GM12873 (cell line): ENCODE measurements at regions not wholly inside any gene's neighbourhood (a gene's known extent, or its start where the extent isn't known, plus 50 kb on each side); places are given as distances from the start of the nearest gene placed in this dataset.

Source experiments
- TF ChIP-seq, protein P1 (sequence below): IDR thresholded peaks from 2 replicates; pipeline ENCODE4 v1.5.1; 2012; ENCODE audit warnings: low read depth, mild to moderate bottlenecking, moderate library complexity, low read length, control low read depth; ENCODE audit not compliant: insufficient read depth; ENCODE audit errors: missing control alignments

DNA sequence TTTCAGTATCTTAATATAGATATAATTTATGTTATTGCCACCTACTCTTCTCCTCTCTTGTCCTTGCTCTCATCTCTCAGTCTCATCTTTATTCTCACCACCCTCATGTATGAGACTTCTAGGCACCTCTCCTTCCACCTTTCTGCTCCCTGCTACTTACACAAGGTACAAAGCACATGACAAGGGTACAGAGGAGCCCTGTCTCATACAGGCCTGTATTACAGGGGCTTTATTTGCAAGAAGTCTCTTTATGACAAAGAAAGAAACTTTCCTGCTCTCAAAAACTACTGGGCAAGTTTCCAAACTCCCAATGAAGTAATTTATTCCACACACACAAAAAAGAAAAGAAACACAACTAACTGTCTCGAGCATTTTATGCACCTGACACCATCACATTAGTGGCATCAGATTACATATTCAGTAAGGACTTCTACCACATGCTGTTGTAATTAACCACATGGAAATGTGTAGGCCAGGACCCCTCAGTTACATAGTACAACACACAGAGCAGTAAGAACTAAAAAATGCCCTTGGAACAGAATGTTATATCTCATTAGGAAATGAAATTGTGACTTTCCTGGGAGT, 253.1 kb downstream of the FZD1 start:
- TF ChIP-seq, protein P1, sequence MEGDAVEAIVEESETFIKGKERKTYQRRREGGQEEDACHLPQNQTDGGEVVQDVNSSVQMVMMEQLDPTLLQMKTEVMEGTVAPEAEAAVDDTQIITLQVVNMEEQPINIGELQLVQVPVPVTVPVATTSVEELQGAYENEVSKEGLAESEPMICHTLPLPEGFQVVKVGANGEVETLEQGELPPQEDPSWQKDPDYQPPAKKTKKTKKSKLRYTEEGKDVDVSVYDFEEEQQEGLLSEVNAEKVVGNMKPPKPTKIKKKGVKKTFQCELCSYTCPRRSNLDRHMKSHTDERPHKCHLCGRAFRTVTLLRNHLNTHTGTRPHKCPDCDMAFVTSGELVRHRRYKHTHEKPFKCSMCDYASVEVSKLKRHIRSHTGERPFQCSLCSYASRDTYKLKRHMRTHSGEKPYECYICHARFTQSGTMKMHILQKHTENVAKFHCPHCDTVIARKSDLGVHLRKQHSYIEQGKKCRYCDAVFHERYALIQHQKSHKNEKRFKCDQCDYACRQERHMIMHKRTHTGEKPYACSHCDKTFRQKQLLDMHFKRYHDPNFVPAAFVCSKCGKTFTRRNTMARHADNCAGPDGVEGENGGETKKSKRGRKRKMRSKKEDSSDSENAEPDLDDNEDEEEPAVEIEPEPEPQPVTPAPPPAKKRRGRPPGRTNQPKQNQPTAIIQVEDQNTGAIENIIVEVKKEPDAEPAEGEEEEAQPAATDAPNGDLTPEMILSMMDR: no peak

DNA sequence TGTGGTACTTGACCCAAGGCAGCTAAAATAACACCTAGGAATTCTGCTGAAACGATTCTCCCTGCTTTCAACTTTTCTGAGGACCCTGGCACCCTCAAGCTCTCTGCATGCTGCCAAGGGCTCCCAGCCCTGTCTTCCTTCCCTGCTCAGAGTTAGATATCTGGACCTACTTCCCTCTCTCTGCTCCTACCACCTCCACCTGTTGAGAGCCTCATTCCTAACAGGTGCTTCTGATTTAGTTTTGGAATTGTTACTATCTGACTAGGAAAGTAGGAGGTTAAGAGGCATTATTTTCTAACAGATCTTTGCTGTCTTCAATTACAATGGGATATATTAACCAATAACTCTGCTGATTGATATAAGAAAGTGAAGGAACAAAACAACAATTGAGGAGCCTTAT, 253.8 kb downstream of the FZD1 start:
- TF ChIP-seq, protein P1: no peak

- TF ChIP-seq, protein P1: no peak
Measured at GRCh38 chr7:91519241-91520158, 255.3 kb downstream of the FZD1 start.

GRCh38 chr7:91520645-91521044, 256.4 kb downstream of the FZD1 start:
- TF ChIP-seq, protein P1: no peak

DNA sequence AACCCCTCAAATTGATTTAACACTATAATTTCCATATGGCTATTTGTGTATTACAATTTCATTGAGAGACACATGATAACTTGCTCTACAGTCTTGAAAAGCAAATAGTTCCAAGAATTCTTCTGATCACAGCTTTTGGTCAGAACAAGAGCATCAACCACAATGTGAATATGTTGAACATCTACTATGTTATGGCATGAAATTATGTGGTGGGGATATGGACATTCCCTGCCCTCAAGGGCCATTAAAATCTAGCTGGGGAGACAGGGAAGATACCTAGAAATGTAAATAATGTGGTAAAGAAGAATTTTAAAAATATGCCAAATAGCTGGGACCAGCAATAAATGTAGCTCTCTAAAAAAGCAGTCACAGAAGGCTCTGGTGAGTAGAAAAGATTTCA, 262.2 kb downstream of the FZD1 start:
- TF ChIP-seq, protein P1: no peak

DNA sequence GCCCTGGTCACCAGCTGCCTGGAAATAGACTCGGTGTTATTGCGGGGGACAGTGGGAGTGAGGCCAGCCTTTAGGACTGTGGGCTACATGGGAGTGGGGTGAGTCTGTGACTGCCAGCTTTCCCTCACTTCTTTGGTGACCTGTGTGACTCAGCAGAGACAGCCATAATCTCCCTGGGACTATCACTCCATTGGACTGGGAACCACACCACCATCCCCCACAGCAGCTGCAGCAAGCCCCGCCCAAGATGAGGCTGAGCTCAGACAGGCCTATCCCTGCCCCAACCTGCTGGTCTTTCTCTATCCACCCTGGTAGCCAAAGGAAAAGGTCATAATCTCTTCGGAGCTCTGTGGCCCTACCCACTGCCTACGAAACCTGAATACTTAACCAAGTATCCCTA, 263.2 kb downstream of the FZD1 start:
- TF ChIP-seq, protein P1: no peak

GRCh38 chr7:91533996-91534395, 269.8 kb downstream of the FZD1 start:
- TF ChIP-seq, protein P1: no peak
